HepG2 (cell line): ENCODE measurements at regions not wholly inside any gene's neighbourhood (a gene's known extent, or its start where the extent isn't known, plus 50 kb on each side); places are given as distances from the start of the nearest gene placed in this dataset.

ENCODE experiments used
- ATAC-seq: fragments of 200-7000 bp; cut with Tn5 transposase; 3 replicates; pipeline ENCODE4 v1.9.1; 2020; ENCODE audit warnings: mild to moderate bottlenecking, moderate library complexity
- BruUV-seq: library from RNA; stranded (reverse); fragments of 400-500 nt; replicated peaks from 2 replicates; lab custom pipeline; 2021; lab: Mats Ljungman, UMichigan
- CTCF ChIA-PET: fragments of 300-600 bp; formaldehyde crosslinking; extraction: SDS; loops from one replicate; lab custom pipeline; 2021; ENCODE audit warnings: low total read pairs, inconsistent platforms, low intra/inter-chr PET ratio; lab: Yijun Ruan, JAX
- POLR2A ChIA-PET: fragments of 350-600 bp; sonication (Branson Sonifier 250); formaldehyde crosslinking; loops from one replicate; lab custom pipeline; 2020; ENCODE audit warnings: antibody characterized with exemption, inconsistent platforms; lab: Yijun Ruan, JAX
- DNase-seq: peaks from one replicate; pipeline ENCODE4 v3.0.0-alpha.2; 2015; ENCODE audit warnings: low spot score
- FAIRE-seq: peaks from 3 replicates; lab custom pipeline; 2011; peaks lifted over from hg19 to GRCh38; lab: Jason Lieb, UNC
- H2AFZ ChIP-seq: one replicate; pipeline ENCODE4 v1.6.1; 2011; ENCODE audit warnings: low read length, inconsistent platforms
- H3K27ac ChIP-seq: fragments of 300-600 bp; 3 replicates; pipeline ENCODE4 v1.8.0; 2011; ENCODE audit warnings: mixed run types, mild to moderate bottlenecking, mixed read lengths, low read length, inconsistent platforms; ENCODE audit not compliant: insufficient read depth; ENCODE audit errors: extremely low read length
- H3K27me3 ChIP-seq, 2 experiments: fragments of 200-600 bp in 1 of 2; 2 replicates in 1 of 2; 3 replicates in 1 of 2; pipeline versions ENCODE4 v1.6.0 to v1.8.0; 2011; ENCODE audit warnings: low read length in 2 of 2, mild to moderate bottlenecking in 2 of 2, moderate library complexity in 2 of 2, inconsistent platforms in 1 of 2; ENCODE audit not compliant: insufficient read depth in 2 of 2, control insufficient read depth in 1 of 2
- H3K36me3 ChIP-seq, 2 experiments: fragments of 200-600 bp in 1 of 2; replicated peaks in 1 of 2; 2 replicates in 1 of 2; 3 replicates in 1 of 2; pipeline versions ENCODE4 v1.5.1 to v1.8.0; 2011; ENCODE audit warnings: low read length in 2 of 2, inconsistent platforms in 1 of 2; ENCODE audit not compliant: insufficient read depth in 2 of 2, control insufficient read depth in 1 of 2
- H3K4me1 ChIP-seq: 2 replicates; pipeline ENCODE4 v1.5.1; 2012; ENCODE audit warnings: low read length, inconsistent platforms; ENCODE audit not compliant: insufficient read depth
- H3K4me2 ChIP-seq: 2 replicates; pipeline ENCODE4 v1.6.0; 2011; ENCODE audit warnings: low read depth, low read length, inconsistent platforms
- H3K4me3 ChIP-seq, 3 experiments: fragments of 200-600 bp in 1 of 3; sonication (generic), shearing (Covaris generic) in 1 of 3; replicated peaks in 1 of 3; 2 replicates each; pipeline ENCODE4 v1.5.1; 2011 to 2016; ENCODE audit warnings: low read length in 3 of 3, inconsistent platforms in 2 of 3, low read depth in 2 of 3, mild to moderate bottlenecking in 2 of 3, control low read depth in 1 of 3, mixed read lengths in 1 of 3; ENCODE audit not compliant: insufficient read depth in 1 of 3
- H3K79me2 ChIP-seq: one replicate; pipeline ENCODE4 v1.6.1; 2011; ENCODE audit warnings: low read length, inconsistent platforms; ENCODE audit not compliant: insufficient read depth
- H3K9ac ChIP-seq: 2 replicates; pipeline ENCODE4 v1.6.0; 2011; ENCODE audit warnings: mild to moderate bottlenecking, low read depth, low read length, inconsistent platforms; ENCODE audit not compliant: insufficient read depth
- H3K9me3 ChIP-seq: 2 replicates; pipeline ENCODE4 v1.5.1; 2012; ENCODE audit warnings: mild to moderate bottlenecking, low read length
- H4K20me1 ChIP-seq: 2 replicates; pipeline ENCODE4 v1.6.0; 2011; ENCODE audit warnings: inconsistent platforms, mild to moderate bottlenecking, low read length, moderate library complexity; ENCODE audit not compliant: insufficient read depth
- AKAP8 ChIP-seq: sonication (generic); formaldehyde crosslinking; IDR thresholded peaks from 2 replicates; pipeline ENCODE4 v1.5.1; 2020; ENCODE audit warnings: mild to moderate bottlenecking, missing genetic modification reagents
- CAMTA2 ChIP-seq: sonication (generic); formaldehyde crosslinking; IDR thresholded peaks from 2 replicates; pipeline ENCODE4 v1.4.0; 2020; ENCODE audit warnings: mild to moderate bottlenecking, missing genetic modification reagents, borderline replicate concordance
- HES4 ChIP-seq: sonication (generic); formaldehyde crosslinking; IDR thresholded peaks from 2 replicates; pipeline ENCODE4 v1.9.0; 2021; ENCODE audit warnings: mild to moderate bottlenecking, missing genetic modification reagents, borderline replicate concordance
- HINFP ChIP-seq: sonication (generic); formaldehyde crosslinking; IDR thresholded peaks from 2 replicates; pipeline ENCODE4 v1.4.0; 2020; ENCODE audit warnings: low read depth, mild to moderate bottlenecking, missing genetic modification reagents
- HMGA1 ChIP-seq: sonication (generic); formaldehyde crosslinking; conservative IDR thresholded peaks from 2 replicates; pipeline ENCODE4 v1.4.0; 2020; ENCODE audit warnings: missing genetic modification reagents
- MIER3 ChIP-seq: IDR thresholded peaks from 2 replicates; pipeline ENCODE4 v1.6.1; 2016; ENCODE audit warnings: missing compliant biosample characterization, borderline replicate concordance
- MYC ChIP-seq: sonication (generic); formaldehyde crosslinking; IDR thresholded peaks from 2 replicates; pipeline ENCODE4 v1.9.0; 2021; ENCODE audit warnings: missing genetic modification reagents, borderline replicate concordance
- NCOA5 ChIP-seq: sonication (generic); formaldehyde crosslinking; IDR thresholded peaks from 2 replicates; pipeline ENCODE4 v1.4.0; 2020; ENCODE audit warnings: missing genetic modification reagents
- NFIC ChIP-seq: IDR thresholded peaks from 2 replicates; pipeline ENCODE4 v1.6.1; 2012; ENCODE audit warnings: mild to moderate bottlenecking, low read length, inconsistent platforms
- PPARG ChIP-seq: conservative IDR thresholded peaks from 2 replicates; pipeline ENCODE4 v1.6.1; 2016; ENCODE audit warnings: missing biosample characterization, missing genetic modification reagents
- SIN3B ChIP-seq: fragments of 150-350 bp; IDR thresholded peaks from 2 replicates; pipeline ENCODE4 v1.6.1; 2014; ENCODE audit warnings: low read length
- SMC3 ChIP-seq: IDR thresholded peaks from 2 replicates; pipeline ENCODE4 v1.6.1; 2011; ENCODE audit warnings: low read length, improper control_type of control experiment
- SP2 ChIP-seq: sonication (generic); formaldehyde crosslinking; IDR thresholded peaks from 2 replicates; pipeline ENCODE4 v1.5.1; 2020; ENCODE audit warnings: mild to moderate bottlenecking, missing genetic modification reagents
- SRY ChIP-seq: sonication (generic); formaldehyde crosslinking; IDR thresholded peaks from 2 replicates; pipeline ENCODE4 v1.8.0; 2022; ENCODE audit warnings: mild to moderate bottlenecking, missing genetic modification reagents
- ZBTB8A ChIP-seq: sonication (generic); formaldehyde crosslinking; IDR thresholded peaks from 2 replicates; pipeline ENCODE4 v1.4.0; 2020; ENCODE audit warnings: mild to moderate bottlenecking, low read depth, missing genetic modification reagents, borderline replicate concordance
- ZNF124 ChIP-seq: sonication (generic); formaldehyde crosslinking; IDR thresholded peaks from 2 replicates; pipeline ENCODE4 v1.4.0; 2020; ENCODE audit warnings: missing genetic modification reagents
- ZNF17 ChIP-seq: sonication (generic); formaldehyde crosslinking; IDR thresholded peaks from 2 replicates; pipeline ENCODE4 v1.5.0; 2020; ENCODE audit warnings: mild to moderate bottlenecking, missing genetic modification reagents
- ZNF234 ChIP-seq: sonication (generic); formaldehyde crosslinking; conservative IDR thresholded peaks from 2 replicates; pipeline ENCODE4 v1.5.1; 2020; ENCODE audit warnings: mild to moderate bottlenecking, missing genetic modification reagents
- ZNF460 ChIP-seq: sonication (generic); formaldehyde crosslinking; IDR thresholded peaks from 2 replicates; pipeline ENCODE4 v1.5.1; 2020; ENCODE audit warnings: missing genetic modification reagents, mild to moderate bottlenecking, borderline replicate concordance
- ZNF766 ChIP-seq: sonication (generic); formaldehyde crosslinking; IDR thresholded peaks from 2 replicates; pipeline ENCODE4 v1.5.0; 2020; ENCODE audit warnings: missing genetic modification reagents, borderline replicate concordance
- WGBS: methylation state at CpG from one replicate; pipeline ENCODE4 v1.1.6; 2017; ENCODE audit warnings: low lambda C conversion rate; 5-methylcytosine and 5-hydroxymethylcytosine counted together
- in situ Hi-C: cut with HindIII; loops from 2 replicates; pipeline ENCODE4 v1.10.0; 2017; ENCODE audit warnings: low pct_unique_long_range_greater_than_20kb; ENCODE audit not compliant: extremely low pct_ligation_motif_present
- intact Hi-C: fragments of 100-400 bp; cut with micrococcal nuclease; formaldehyde crosslinking; loops from one replicate; pipeline ENCODE4 v1.10.0; 2022; ENCODE audit not compliant: unreplicated experiment

GRCh38 chr1:78432016-78432415 lies 58.8 kb upstream of the PTGFR start:
- H4K20me1 ChIP-seq, result no peaks in the 10 kb centered on the region
- H3K9ac ChIP-seq, result no peak overlapping the region
- no peaks in the 10 kb centered on the region for H3K79me2 ChIP-seq
- in situ Hi-C loops, result no loop called here
- H3K27me3 ChIP-seq, result no peaks in the 10 kb centered on the region; a peak in 1 of 5 replicates
- H3K4me3 ChIP-seq, result no peak overlapping the region
- TF ChIP-seq SMC3, result no peak
- TF ChIP-seq HMGA1, result no peak
- no peak for TF ChIP-seq HES4 (CRISPR knock-in tag)
- no peak for TF ChIP-seq ZNF124 (CRISPR knock-in tag)
- TF ChIP-seq ZNF234 (CRISPR knock-in tag), result no peak
- no peak for TF ChIP-seq ZNF766
- no peak for TF ChIP-seq MIER3 (CRISPR knock-in tag)
- no peak for TF ChIP-seq NFIC
- TF ChIP-seq CAMTA2, result no peak
- no peak for TF ChIP-seq NCOA5 (CRISPR knock-in tag)
- TF ChIP-seq, all 625 proteins: peak for 0
- Histone ChIP-seq H3K27ac (no peak overlapping the region), H2AFZ (no peak overlapping the region), H3K36me3 (no peaks in the 10 kb centered on the region), H3K4me2 (no peak overlapping the region), H3K4me1 (no peaks in the 10 kb centered on the region), H3K9me3 (no peaks in the 10 kb centered on the region)
- ChIA-PET CTCF (no interaction called here), POLR2A (no interaction called here)
- WGBS, result 3% methylated on average over 1 of the region's 1 CpG
- intact Hi-C loops, result no loop called here
- FAIRE-seq (no peak), ATAC-seq (no peak), DNase-seq (no peak)
- no TSS peak for BruUV-seq

GRCh38 chr1:78434351-78434750 lies 56.4 kb upstream of the PTGFR start:
- POLR2A ChIA-PET, result no interaction called here
- CTCF ChIA-PET, result no interaction called here
- intact Hi-C loops, result no loop called here

More at GRCh38 chr1:78434351-78434750, 56.4 kb upstream of the PTGFR start:
- Histone ChIP-seq H3K4me1 (no peaks in the 10 kb centered on the region), H3K4me3 (no peak overlapping the region), H4K20me1 (no peaks in the 10 kb centered on the region), H3K79me2 (no peaks in the 10 kb centered on the region), H3K9me3 (no peaks in the 10 kb centered on the region), H3K36me3 (no peaks in the 10 kb centered on the region), H3K4me2 (no peak overlapping the region), H3K9ac (no peak overlapping the region), H2AFZ (no peak overlapping the region), H3K27me3 (no peaks in the 10 kb centered on the region; a peak in 1 of 5 replicates), H3K27ac (no peak overlapping the region)
- no peak for DNase-seq
- 9% methylated on average over 2 of the region's 2 CpGs for WGBS
- no TSS peak for BruUV-seq
- no peak for FAIRE-seq
- ATAC-seq, result no peak
- in situ Hi-C loops, result no loop called here
- no peak for TF ChIP-seq HINFP (CRISPR knock-in tag)
- TF ChIP-seq SP2 (CRISPR knock-in tag), result no peak
- no peak for TF ChIP-seq SIN3B
- no peak for TF ChIP-seq MYC (CRISPR knock-in tag)
- no peak for TF ChIP-seq AKAP8 (CRISPR knock-in tag)
- no peak for TF ChIP-seq SRY (CRISPR knock-in tag)
- no peak for TF ChIP-seq ZNF460
- no peak for TF ChIP-seq ZNF17
- TF ChIP-seq PPARG, result no peak
- TF ChIP-seq ZBTB8A (CRISPR knock-in tag), result no peak
